ENCODE measurements at regions not wholly inside any gene's neighbourhood (a gene's known extent, or its start where the extent isn't known, plus 50 kb on each side); places are given as distances from the start of the nearest gene placed in this dataset.

DNA sequence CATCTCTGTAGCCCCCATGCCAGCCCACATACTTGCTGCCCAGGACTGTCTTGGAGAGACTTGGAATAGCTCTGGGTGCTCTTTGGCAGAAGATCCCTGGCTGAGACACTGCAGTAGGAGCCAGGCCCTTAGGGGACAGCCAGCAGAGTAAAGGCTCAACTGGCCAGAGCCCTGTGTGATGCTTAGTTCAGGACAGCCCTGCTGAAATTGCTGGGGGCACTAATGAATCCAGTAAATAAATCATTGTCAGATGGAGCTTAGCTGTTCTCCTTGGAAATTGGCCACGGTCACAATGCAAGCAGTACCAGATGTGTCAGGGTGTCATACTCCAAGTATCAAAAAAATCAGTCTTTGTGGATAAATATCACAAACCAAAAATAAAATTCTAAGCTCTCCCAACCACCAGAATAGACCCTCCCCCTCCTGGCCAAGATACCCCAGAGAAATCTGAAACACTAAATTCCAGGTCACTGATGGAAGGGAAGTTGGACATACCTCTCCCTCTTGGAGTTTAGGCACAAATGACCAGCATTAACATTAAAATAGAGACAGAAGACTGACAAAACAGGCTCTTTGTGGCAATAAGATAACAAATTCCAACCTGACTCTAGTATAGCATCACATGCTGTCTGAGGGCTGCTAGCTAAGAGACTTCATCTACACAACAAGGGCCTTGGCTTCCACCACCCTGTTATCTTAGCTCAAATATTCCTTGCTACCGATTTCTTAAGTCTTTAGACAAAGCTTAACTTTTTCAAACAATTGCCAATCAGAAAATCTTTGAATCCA is 83.2 kb upstream of the DNAH14 start:
- no peak for DNase-seq (ENCODE audit: low read depth in 3 of 3, low spot score in 2 of 3)

DNA sequence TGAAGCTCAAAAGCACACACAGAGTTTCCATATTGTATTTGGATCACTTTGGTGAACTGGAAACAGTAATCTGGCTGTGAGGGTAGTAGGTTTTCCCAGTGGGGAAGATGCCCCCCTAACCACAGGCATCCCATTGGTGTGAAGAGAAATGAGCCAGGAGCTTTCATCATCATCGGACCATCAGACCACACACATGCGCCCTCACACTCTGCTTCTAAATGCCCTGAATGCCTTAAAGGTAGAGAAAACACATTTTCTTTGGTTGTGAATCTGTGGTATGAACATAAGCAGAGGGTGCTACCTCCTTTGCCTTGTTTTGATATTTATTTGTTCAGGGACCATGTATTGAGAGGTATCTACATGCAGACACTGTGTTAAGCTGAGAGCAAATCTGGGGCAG is 79.0 kb upstream of the DNAH14 start:
- no peak for DNase-seq (ENCODE audit: low read depth in 3 of 3, low spot score in 2 of 3)

DNA sequence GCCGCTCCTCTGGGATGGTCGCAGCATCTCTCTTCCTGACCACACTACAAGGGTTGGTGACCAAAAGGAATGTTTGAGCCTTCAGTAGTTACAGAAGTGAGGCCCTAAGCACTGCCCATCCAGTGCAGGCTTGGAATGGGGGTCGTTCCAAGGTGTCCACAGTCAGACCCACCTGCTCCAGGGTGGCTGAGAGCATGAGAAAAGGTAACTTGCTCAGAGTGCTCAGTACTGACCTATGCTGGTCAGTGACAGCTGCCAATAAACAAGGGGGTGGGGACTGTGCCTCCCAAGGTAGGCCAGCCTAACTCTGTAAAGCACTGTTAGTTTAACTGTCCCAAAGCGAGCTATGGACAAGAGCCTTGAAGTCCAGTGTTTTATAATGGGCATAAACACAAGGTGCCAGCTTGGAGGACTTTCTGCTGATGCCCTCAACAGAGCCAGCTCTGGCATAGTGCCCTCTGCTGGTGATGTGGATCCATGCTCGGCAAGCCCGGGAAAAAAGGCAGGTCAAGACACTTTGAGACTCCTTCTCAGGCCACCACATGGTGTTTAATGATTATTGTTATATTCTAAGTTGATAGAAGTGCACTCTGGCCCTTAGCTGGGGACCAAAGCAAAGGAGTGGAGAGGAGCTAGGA is 78.1 kb upstream of the DNAH14 start:
- no peak for DNase-seq (ENCODE audit: low read depth in 3 of 3, low spot score in 2 of 3)

DNA sequence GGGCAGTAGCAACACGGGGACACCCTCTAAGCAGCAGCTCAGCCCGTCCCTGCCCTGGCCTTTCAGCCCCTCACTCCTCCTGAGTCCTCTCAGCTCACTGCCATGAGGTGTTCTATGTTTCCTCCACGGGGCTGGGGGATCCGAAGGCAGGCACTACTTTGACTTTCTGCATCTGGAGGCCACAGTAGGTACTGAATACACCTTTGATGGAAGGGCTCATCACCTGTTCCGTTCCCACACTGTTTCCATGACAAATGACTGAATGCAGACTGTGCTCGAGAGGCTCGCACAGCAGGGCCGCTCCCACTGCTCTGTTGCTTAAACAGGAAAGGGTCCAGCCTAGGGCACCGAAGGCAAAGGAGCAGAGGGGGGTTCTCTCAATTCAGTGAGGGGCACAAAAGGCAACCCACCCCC is 77.6 kb upstream of the DNAH14 start:
- DNase-seq (ENCODE audit: low read depth in 3 of 3, low spot score in 2 of 3) = no peak

DNA sequence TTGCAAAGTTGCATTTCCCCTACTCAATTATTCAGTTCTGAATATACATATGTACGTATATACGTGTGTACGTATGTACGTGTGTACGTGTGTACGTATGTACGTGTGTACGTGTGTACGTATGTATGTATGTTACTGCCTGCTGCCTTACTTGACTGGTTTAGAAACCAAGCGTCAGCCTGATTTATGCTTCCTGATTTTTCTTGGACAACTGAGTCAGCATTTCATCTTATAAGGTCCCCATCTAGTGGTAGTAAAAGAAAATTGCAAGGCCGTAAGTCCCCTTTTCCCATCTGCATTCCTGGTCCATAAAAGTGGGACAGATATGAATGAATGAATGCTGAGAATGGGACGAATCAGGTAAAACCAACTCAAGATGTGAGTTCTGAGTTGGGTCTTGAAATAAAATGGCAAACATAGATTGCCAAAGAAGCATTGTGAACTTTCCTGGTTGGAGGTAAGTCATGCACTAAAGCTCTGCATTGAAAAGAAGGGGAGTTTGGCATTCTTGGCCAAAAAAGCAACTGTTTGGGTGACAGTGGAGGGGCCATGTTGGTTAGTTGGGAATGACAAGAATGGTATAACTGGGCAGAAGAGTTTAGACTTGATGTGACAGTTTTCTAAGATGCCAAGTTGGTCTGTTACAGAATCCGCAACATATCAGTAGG is 76.4 kb upstream of the DNAH14 start:
- peak in 1 of 3 donors; percentile 54 for DNase-seq (ENCODE audit: low read depth in 3 of 3, low spot score in 2 of 3)

DNA sequence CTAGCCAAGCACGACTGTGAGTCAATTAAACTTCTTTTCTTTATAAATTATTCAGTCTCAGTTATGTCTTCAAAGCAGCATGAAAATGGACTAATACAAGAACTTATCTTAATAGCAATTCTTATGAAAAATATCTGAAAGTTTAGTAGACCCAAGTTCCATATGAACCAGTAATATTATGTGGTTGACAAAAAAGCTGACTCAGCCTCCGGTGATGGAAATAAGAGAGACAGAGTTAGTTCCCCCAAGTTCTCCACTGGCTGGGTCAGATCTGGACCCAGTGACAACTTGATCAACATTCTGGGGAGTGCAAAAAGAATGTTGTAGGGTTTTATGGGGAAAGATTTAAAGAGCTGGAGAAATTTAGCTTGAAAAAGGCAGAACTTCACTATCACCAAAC is 72.5 kb upstream of the DNAH14 start:
- DNase-seq (ENCODE audit: low read depth in 3 of 3, low spot score in 2 of 3) = no peak

DNA sequence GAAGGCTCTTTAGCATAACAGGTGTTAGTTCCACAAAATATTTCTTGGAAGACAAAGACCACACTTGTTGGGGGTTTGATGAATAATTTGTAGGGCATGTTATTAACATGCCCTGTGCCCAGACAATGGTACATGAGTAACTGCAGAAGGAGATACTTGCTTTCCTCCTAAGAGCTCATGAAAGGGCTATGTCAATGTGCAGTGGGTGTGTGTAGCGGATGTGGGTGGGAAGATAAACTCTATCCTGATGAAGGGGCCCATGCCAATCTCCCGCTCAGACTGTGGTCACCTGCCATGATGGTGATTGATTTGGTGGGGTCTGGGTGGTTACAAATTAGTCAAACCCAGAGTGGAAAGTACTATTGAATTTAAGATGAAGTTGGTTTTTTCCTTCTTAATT is 69.8 kb upstream of the DNAH14 start:
- DNase-seq (ENCODE audit: low read depth in 3 of 3, low spot score in 2 of 3) = no peak

DNA sequence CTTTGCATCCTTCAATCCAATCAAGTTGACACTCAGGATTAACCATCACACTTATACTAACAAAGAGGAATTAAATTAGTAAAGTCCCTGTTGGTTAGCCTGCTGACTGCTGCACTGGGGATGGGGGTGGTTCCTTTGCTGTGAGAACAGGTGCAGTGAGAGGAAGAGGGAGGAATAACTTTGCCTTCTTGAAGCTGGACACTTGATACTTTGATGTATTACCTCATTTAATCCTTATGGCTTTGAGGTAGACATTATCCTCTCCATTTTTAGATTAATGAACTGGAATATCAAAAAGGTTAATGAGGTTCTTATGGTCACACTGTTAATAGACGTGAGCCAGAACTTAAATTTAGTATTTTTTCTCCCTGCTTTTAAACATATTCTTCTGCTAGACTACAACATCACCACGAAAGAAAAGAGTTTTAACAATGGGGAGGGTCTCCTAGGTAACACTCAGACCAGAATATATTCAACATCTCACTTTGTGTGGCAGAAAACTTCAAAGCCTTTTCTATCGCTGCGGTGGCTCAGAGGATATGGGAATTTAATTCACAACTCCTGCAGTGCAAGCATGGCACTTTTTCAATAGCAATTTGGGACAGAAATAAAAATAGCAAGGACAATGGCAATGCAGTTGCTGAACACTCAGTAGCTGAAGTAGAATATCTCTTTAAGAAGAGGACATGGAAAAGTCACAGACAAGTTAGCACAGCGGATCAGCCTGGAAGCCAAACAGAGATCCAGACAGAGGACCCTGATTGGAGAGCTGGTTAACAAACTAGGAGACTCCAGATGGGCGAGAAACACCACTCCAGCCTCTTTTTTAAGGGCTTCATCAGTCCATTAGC is 68.8 kb upstream of the DNAH14 start:
- no peak for DNase-seq (ENCODE audit: low read depth in 3 of 3, low spot score in 2 of 3)

DNA sequence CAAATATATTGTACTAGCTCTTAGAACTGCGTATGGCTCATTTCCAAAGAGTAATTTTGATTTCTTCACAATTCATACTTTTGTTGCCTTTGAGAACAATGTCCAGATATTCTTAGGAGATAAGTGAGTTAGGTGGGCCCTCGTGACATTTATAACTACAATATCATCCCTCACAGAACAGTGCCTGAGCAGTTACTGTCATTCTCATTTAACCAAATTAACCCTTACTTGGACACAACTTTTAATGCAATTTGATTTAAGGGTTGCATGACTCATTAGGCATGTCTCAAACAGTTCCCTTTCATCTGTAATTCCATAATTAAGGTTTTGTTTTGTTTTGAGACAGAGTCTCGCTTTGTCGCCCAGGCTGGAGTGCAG is 68.1 kb upstream of the DNAH14 start:
- DNase-seq (ENCODE audit: low read depth in 3 of 3, low spot score in 2 of 3) = no peak

DNA sequence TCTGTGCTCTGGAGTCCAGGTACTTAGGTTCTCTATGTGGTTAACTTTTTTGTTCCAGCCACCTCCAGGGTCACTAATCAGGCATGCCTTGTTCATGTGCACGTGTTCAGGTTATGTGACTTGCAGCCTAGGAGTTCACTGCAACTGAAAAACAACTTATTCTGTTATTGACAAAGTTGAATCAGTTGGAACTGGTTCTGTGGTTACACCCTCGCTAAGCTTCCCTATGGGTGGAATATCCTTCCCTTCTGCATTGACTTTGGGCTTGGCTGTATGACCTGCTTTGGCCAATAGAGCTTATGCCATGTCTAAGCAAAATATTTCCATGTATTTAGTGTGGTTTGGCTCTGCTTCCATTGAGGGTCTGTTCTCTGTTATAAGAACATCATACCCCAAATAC is 66.0 kb upstream of the DNAH14 start:
- DNase-seq (ENCODE audit: low read depth in 3 of 3, low spot score in 2 of 3) = no peak

DNA sequence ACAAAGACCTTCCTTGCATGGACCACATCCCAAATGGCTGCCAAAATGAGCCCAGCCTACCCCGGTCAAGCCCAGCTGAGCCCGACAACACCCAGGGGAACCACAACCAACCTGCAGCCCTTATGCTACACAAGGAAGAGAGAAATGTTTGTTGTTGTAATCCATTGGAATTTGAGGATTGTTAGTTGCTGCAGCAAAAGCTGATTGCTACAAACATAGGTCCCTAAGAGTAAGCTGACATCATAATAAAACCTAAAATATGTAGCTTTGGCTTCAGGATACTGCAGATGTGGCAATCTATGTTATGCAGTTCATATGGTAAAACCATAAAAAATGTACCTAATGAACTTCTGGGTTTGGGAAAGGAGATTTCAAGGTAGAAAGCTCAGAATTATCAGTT is 65.5 kb upstream of the DNAH14 start:
- DNase-seq (ENCODE audit: low read depth in 3 of 3, low spot score in 2 of 3) = no peak

DNA sequence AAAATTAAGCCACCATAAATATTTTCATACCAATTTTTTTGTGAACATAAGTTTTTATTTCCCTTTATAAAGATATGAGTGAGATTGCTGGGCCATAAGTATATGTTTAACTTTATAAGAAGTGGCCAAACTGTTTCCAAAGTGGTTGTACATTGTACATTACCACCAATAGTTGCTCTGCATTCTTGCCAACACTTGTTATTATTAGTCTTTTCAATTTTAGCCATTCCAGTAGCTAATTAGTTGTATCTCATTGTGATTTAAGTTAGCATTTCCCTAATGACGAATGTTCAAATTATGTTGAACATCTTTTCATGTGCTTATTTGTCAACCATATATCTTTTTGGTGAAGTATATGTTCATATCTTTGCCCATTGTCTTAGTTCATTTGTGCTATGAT is 64.0 kb upstream of the DNAH14 start:
- no peak for DNase-seq (ENCODE audit: low read depth in 3 of 3, low spot score in 2 of 3)

DNA sequence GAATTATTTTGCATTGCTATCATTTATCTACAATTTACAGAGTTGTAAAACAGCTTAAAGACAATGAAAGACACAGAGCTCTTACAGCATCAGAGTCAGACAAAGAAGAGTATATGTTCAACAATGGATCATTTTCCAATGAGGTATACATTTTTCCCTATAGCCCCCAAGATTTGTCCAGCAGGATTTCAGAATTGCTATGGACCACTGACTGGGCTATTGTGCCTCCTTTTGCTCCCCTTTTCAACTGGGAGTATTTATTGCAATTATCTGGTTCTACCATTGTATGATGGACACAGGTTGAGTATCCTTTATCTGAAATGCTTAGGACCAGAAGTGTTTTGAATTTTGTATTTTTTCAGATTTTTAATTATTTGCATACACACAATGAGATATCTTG is 62.5 kb upstream of the DNAH14 start:
- DNase-seq (ENCODE audit: low read depth in 3 of 3, low spot score in 2 of 3) = no peak

DNA sequence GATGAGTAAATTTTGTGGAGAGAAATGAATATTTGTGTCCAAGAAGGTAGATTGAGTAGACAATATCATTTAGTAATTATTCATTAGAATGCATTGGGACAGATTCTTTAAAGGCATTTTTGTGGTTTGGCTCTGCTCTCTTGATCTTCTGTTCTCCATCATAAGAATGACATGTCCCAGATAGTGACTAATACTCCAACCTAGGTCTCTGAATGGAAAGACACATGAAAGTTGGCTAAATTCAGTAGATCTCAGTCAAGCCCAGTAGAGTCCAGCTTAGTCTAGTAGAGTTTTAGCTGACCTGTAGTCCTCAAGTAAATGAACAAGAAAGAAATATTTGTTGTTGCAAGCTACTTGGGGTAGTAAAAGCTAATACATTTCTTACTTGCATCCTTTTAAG is 61.8 kb upstream of the DNAH14 start:
- DNase-seq (ENCODE audit: low read depth in 3 of 3, low spot score in 2 of 3) = no peak

DNA sequence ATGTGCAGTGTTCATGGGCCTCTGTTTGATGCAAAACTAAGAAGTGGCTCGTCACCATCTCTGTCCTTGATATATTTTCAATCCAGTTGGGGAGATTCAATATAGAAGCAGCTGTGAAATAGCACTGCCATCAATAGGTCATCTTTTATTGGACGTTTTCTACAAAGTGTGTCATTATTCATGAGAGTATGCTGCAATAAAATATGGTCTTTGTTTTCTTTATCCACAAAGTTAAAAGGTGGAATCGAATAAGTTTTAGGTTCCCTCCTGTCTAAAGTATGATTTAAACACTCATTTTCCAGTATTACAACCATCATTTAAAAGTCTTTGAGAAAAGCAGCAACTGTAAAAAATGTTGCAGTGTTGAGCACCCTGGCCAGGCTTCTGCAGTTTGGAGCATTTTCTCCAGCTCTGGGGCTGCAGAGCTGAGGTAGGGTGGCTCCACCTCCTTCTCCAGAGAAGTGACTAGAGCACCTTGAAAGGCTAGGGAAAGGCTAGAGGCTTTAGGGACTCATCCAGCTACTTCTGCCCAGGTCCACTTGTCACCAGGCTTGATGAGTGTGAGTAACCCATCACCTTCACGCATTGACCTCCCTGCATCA is 56.5 kb upstream of the DNAH14 start:
- no peak for DNase-seq (ENCODE audit: low read depth in 3 of 3, low spot score in 2 of 3)

DNA sequence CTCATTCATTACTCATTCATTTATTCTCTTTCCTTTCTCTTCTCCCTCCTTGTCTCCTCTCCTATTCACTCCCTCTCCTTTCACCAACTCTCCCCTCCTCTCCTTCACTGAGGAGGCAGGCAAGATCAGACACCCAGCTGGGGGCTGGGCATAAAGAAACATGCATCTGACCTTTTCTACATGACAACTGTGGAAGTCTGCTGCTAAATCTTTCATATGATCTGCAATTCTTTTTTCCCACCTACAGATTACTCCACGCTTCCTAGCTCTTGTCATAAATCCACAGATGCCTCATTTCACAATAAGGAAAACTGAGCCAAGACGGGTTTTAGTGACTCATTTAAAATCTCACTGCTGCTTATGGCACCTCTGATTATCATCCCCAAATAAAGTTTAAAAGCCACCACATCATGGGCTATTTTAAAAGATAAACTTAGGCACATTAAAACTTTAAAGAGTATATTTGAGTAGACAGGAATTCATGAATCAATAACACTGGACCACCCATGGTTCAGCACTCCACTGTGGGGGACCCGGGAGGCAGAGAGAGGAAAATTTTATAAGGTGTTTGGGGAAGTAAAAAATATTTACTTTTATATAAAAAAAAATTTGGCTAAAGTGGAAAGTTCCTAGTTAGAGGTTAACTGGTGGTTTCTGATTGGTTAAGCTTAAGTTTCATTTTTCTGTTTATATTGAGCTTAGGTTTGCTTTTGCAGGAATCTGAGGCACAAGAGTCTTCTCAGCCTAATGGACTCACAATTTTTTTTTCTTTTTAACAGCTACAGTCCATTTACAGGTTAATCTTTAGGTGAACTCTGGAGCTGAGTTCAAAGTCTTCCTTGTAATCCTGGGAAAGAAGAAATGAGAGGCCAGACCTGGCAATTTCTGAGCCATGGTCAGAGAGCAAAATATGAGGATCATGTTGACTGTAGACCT is 55.8 kb upstream of the DNAH14 start:
- no peak for DNase-seq (ENCODE audit: low read depth in 3 of 3, low spot score in 2 of 3)

DNA sequence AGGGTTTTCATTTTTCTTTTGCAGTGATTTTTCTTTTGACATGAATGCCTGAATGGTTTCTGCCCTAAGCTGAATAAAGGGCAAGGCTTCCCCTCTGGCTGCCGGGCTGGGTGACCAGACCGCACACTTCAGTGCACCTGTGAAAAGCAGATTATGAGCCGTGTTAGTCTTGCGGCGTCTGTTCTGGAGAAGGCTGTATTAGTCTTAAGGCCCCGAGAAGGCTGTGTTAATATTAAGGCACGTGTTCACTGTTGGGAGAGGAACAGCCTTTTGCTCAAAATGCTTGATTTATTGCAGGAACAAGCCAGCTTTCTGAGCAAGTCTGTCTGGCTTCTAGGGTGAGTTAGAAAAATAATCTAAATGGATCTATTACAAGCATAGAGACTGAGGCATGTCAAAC is 54.7 kb upstream of the DNAH14 start:
- DNase-seq (ENCODE audit: low read depth in 3 of 3, low spot score in 2 of 3) = no peak

DNA sequence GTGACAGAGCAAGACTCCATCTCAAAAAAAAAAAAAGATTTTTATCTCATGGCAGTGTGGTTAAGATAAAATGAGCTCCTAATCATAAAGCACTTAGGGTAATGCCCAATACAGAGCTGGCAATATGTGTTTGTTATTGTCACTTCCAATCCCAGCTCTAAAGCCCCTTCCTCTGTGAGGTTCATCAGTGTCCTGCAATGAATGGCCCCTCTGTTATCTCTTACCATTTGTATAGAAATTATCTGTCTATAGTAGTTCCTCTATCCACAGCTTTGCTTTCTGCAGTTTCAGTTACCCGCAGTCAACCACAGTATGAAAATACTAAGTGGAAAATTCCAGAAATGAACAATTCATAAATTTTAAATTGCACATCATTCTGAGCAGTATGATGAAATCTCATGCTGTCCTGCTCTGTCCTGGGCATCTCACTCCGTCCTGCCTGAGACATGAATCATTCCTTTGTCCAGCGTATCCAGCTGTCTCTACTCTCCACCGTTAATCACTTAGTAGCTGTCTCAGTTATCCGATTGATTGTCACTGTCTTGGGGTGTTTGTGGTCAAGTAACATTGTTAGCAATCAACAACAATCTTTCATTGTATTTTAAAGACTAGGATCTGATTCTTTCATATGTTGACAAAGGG is 50.2 kb upstream of the DNAH14 start:
- DNase-seq (ENCODE audit: low read depth in 3 of 3, low spot score in 2 of 3) = no peak
